Kidney epithelial cell (primary cell): ENCODE measurements at regions not wholly inside any gene's neighbourhood (a gene's known extent, or its start where the extent isn't known, plus 50 kb on each side); places are given as distances from the start of the nearest gene placed in this dataset.

Experiments
- DNase-seq: peaks from one replicate; pipeline ENCODE4 v3.0.0-alpha.2; 2010; ENCODE audit warnings: low read depth
- H3K27me3 ChIP-seq: 2 replicates; pipeline ENCODE4 v1.6.0; 2011; ENCODE audit warnings: low read length; ENCODE audit not compliant: control insufficient read depth, insufficient read depth
- H3K36me3 ChIP-seq: 2 replicates; pipeline ENCODE4 v1.5.1; 2011; ENCODE audit warnings: low read length; ENCODE audit not compliant: control insufficient read depth, insufficient read depth
- H3K4me3 ChIP-seq: 2 replicates; pipeline ENCODE4 v1.5.1; 2011; ENCODE audit warnings: low read depth, mild to moderate bottlenecking, control low read depth, low read length
- CTCF ChIP-seq: IDR thresholded peaks from 2 replicates; pipeline ENCODE4 v1.5.1; 2011; ENCODE audit warnings: mild to moderate bottlenecking, moderate library complexity, low read length, control low read depth, inconsistent platforms; ENCODE audit not compliant: insufficient read depth, poor library complexity, severe bottlenecking

GRCh38 chr11:128174465-128175291 is 412.7 kb downstream of the ETS1 start:
- no peak for DNase-seq
- no peak for TF ChIP-seq CTCF
- Histone ChIP-seq H3K4me3 (no peak overlapping the region), H3K36me3 (no peaks in the 10 kb centered on the region), H3K27me3 (no peaks in the 10 kb centered on the region)

- Histone ChIP-seq H3K4me3 (no peak overlapping the region), H3K36me3 (no peaks in the 10 kb centered on the region), H3K27me3 (no peaks in the 10 kb centered on the region)
- TF ChIP-seq CTCF: peak; percentile 80
- DNase-seq: peak; percentile 45
Observed at GRCh38 chr11:128172046-128172878, 415.1 kb downstream of the ETS1 start.

- H3K36me3 ChIP-seq: no peaks in the 10 kb centered on the region
- H3K4me3 ChIP-seq: no peak overlapping the region
- no peaks in the 10 kb centered on the region for H3K27me3 ChIP-seq
- no peak for TF ChIP-seq CTCF
- DNase-seq: no peak
Observed at GRCh38 chr11:128171506-128171905, 415.9 kb downstream of the ETS1 start.

- TF ChIP-seq CTCF: no peak
- Histone ChIP-seq H3K36me3 (no peaks in the 10 kb centered on the region), H3K27me3 (no peaks in the 10 kb centered on the region), H3K4me3 (no peak overlapping the region)
- no peak for DNase-seq
Observed at GRCh38 chr11:128165572-128165971, 421.8 kb downstream of the ETS1 start.

DNA sequence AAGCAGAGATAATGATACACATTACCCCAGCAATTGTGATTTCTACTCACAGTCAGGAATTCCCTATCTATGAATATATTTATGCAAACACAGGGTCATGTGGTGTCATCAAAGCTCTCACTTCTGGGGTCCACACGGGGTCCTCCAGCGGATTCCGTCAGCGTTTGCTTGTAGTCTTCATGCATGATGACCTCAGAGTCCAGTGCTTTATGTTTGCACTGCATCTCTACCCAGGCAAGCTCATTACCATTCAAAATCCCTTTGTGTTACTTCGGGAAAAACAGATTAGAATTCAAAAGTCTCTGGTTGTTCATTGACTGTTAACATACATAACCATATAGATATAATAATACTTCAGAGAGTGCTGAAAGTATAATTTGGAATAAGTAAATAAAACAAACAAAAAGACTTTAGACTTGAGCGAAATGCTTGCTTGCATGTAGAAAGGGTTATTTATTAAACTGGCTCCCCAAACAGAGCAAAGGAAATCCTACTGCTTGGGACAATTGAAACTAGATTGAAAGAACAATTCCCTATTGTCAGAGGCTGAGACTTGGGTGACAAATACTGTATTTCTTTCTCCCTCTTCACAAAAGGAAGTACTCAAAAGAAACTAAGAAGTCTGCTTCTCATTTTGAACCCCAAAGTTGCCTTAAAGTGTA is 423.1 kb downstream of the ETS1 start:
- Histone ChIP-seq H3K36me3 (no peaks in the 10 kb centered on the region), H3K4me3 (no peak overlapping the region), H3K27me3 (no peaks in the 10 kb centered on the region)
- TF ChIP-seq CTCF: no peak
- DNase-seq: no peak
